PC-3 (cell line): ENCODE measurements at regions not wholly inside any gene's neighbourhood (a gene's known extent, or its start where the extent isn't known, plus 50 kb on each side); places are given as distances from the start of the nearest gene placed in this dataset.

Experiments used
- CTCF ChIP-seq: fragments of 300-600 bp; sonication (generic); conservative IDR thresholded peaks from 2 replicates; pipeline ENCODE4 v1.5.1; 2017; ENCODE audit warnings: antibody characterized with exemption, low read depth, mild to moderate bottlenecking, low read length
- EZH2 ChIP-seq: fragments of 300-600 bp; sonication (generic); IDR thresholded peaks from one replicate; pipeline ENCODE4 v1.6.1; 2017; ENCODE audit warnings: antibody characterized with exemption, mild to moderate bottlenecking, low read length; ENCODE audit not compliant: unreplicated experiment

GRCh38 chr9:2386566-2386965, 235.0 kb upstream of the VLDLR start:
- no peak for TF ChIP-seq EZH2
- TF ChIP-seq CTCF, result no peak
